HG02588 (cell line): ENCODE measurements at regions not wholly inside any gene's neighbourhood (a gene's known extent, or its start where the extent isn't known, plus 50 kb on each side); places are given as distances from the start of the nearest gene placed in this dataset.

Source experiments
- ATAC-seq: cut with Tn5 transposase; IDR thresholded peaks from one replicate; pipeline ENCODE4 v1.9.1; 2021; ENCODE audit warnings: mild to moderate bottlenecking, moderate library complexity; ENCODE audit not compliant: unreplicated experiment

- ATAC-seq = no peak
These were observed 64.7 kb downstream of the ARRDC4 start for GRCh38 chr15:98025237-98025636.

GRCh38 chr15:98034731-98035130 lies 74.2 kb downstream of the ARRDC4 start:
- no peak for ATAC-seq

GRCh38 chr15:98035134-98035533 lies 74.6 kb downstream of the ARRDC4 start:
- no peak for ATAC-seq

GRCh38 chr15:98035577-98036010 lies 75.1 kb downstream of the ARRDC4 start:
- ATAC-seq = no peak

- no peak for ATAC-seq
These were observed 79.1 kb downstream of the ARRDC4 start for GRCh38 chr15:98039596-98039995.

GRCh38 chr15:98040146-98040545 lies 79.6 kb downstream of the ARRDC4 start:
- ATAC-seq = no peak

- no peak for ATAC-seq
These were observed 82.9 kb downstream of the ARRDC4 start for GRCh38 chr15:98043160-98044014.

GRCh38 chr15:98051734-98052133 lies 91.2 kb downstream of the ARRDC4 start:
- no peak for ATAC-seq

GRCh38 chr15:98057453-98057852 lies 97.0 kb downstream of the ARRDC4 start:
- no peak for ATAC-seq

- no peak for ATAC-seq
These were observed 102.4 kb downstream of the ARRDC4 start for GRCh38 chr15:98062869-98063268.

GRCh38 chr15:98063315-98063714 lies 102.8 kb downstream of the ARRDC4 start:
- ATAC-seq = no peak

GRCh38 chr15:98063871-98064270 lies 103.4 kb downstream of the ARRDC4 start:
- ATAC-seq = no peak

GRCh38 chr15:98067339-98067738 lies 106.8 kb downstream of the ARRDC4 start:
- ATAC-seq = no peak

GRCh38 chr15:98069256-98069655 lies 108.8 kb downstream of the ARRDC4 start:
- ATAC-seq = no peak

GRCh38 chr15:98070137-98070536 lies 109.6 kb downstream of the ARRDC4 start:
- no peak for ATAC-seq

GRCh38 chr15:98071786-98072185 lies 111.3 kb downstream of the ARRDC4 start:
- ATAC-seq = no peak

- ATAC-seq = no peak
These were observed 114.9 kb downstream of the ARRDC4 start for GRCh38 chr15:98075441-98075840.

- no peak for ATAC-seq
These were observed 115.7 kb downstream of the ARRDC4 start for GRCh38 chr15:98076021-98076816.

- ATAC-seq = no peak
These were observed 116.7 kb downstream of the ARRDC4 start for GRCh38 chr15:98077186-98077585.

GRCh38 chr15:98080791-98081190 lies 120.3 kb downstream of the ARRDC4 start:
- no peak for ATAC-seq

- no peak for ATAC-seq
These were observed 122.9 kb downstream of the ARRDC4 start for GRCh38 chr15:98083203-98083910.
